COLO668 (cell line): ENCODE measurements at regions not wholly inside any gene's neighbourhood (a gene's known extent, or its start where the extent isn't known, plus 50 kb on each side); places are given as distances from the start of the nearest gene placed in this dataset.

Experiments used
- DNase-seq: peaks from one replicate; lab custom pipeline; 2025; ENCODE audit not compliant: unreplicated experiment; lab: John Stamatoyannopoulos, UW

GRCh38 chr3:178001670-178002101, 534.5 kb upstream of the KCNMB2 start:
- DNase-seq = no peak

GRCh38 chr3:178002113-178002512, 534.1 kb upstream of the KCNMB2 start:
- DNase-seq = no peak

DNA sequence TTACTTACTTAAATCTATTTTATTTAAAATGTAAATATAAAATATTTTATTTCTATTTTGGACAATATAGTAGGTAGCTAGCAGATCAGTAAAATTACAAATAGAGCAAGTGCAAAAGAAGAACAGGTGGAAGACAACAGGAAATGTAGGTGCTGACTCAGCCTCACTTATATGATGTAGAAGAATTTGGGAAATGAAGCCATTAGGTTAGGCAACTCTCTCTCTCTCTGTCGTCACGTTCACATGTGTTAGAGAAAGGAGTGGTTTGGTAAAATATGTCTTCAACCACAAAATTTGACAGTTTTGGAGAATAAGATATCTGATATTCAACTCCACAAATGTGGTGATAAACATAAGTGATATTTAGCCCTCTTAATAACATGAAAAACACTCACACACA, 532.5 kb upstream of the KCNMB2 start:
- DNase-seq = no peak

- DNase-seq = no peak
Measured at GRCh38 chr3:178005961-178006360, 530.3 kb upstream of the KCNMB2 start.

DNA sequence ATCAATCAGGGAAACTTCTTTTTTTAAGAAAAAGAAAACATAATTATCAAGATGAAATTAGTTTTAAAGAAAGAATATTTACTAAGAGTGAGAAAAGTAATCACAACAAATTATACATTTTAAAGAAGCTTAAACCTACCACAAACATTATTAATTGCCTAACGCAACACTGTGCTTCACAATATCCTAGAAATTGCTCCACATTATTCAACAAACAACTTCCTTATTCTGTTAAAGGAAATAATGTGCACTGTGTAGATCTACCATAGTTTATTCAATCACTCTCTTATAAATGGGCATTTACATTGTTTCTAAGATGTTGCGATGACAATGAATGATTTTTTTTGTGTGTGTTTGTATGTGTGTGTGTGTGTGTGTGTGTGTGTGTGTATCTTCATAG, 525.9 kb upstream of the KCNMB2 start:
- DNase-seq = no peak

DNA sequence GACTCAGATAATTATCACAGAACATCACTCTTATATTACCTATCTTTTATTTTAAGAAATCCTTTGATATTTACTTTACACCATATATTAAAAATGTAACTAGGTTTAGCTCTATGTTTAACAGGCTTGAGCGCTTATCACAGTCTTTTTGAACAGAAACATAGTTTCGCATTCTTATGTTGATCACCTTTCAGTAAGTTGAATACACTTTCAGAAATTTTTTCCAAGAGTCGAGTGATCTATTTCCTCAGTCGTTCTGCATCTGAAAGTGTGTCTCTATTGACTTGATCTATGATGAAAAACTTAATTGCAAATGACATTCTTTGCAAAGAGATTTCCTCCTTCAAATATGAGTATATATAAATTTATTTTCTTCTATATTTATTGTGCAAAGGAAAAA, 516.6 kb upstream of the KCNMB2 start:
- no peak for DNase-seq

- DNase-seq = no peak
Measured at GRCh38 chr3:178022599-178022998, 513.6 kb upstream of the KCNMB2 start.

DNA sequence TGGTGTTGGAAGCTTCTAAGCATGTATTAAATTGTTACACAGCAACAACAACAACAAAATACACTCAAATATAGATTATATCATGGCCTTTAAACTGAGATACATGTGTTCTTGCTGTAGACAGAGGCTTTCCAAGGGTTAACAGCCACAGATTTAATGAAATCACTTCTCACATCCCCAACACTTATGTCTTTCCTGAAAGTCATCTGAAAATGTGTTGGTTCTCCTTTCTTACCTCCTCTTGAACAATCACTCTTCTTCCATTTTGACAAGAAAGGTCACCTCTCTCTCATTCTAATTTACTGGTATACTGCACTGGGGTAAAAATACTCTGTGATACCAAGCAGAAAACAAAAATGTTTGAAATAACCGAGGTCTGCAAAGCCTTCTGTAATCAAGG, 507.3 kb upstream of the KCNMB2 start:
- no peak for DNase-seq

GRCh38 chr3:178036451-178037144, 499.6 kb upstream of the KCNMB2 start:
- DNase-seq = no peak

GRCh38 chr3:178041931-178042330, 494.3 kb upstream of the KCNMB2 start:
- DNase-seq = no peak

- no peak for DNase-seq
Measured at GRCh38 chr3:178042376-178042775, 493.9 kb upstream of the KCNMB2 start.

DNA sequence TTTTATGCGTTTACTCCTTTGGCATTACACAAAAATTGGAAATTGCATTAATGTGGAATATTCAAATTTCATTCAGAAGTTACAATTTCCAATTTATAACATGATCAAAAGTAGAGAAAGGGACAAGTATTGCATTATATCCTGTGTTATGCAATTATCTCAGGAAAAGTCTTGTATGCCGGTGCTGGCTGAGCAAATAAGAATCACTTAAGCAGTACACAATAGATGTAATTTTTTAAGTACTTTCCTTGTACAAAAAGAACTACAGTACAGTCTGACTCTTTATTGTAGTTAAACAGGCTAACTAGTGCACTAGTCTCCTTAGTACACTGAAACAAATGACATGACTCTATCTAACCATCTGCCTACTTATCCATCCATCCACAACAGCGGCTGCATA, 493.2 kb upstream of the KCNMB2 start:
- no peak for DNase-seq

DNA sequence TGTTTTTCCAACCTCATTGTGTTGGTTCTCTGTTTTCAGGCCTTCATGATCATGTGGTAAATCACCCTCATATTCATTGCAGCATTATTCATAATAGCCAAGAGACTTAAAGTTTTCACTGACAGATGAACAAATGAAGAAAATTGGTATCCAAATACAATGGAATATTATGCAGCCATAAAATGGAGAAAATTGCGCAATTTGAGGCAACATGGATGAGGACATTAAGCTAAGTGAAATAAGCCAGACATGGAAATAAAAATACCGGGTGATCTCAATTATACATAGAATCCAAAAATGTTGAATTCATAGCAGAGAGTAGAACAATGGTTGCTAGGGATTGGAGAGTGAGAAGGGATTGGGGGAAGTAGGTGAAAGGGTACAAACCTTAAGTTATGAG, 491.9 kb upstream of the KCNMB2 start:
- no peak for DNase-seq

DNA sequence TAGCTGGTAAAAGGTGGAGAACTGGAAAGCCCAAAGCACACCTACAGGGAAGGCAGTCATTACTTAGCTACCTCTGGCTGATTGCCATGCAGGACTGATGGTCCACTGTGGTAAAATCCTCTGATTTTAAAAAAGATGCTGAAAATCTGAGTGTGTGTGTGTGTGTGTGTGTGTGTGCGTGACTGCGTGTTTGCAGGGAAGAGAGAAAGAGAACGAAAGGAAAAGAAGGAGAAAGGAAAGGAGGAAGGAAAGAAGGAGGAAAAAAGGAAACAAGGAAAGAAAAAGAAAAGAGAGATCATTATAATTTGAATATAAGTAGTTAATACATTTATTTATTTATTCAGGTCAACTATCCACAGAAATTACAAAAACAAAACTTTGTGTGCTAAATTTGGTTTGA, 488.7 kb upstream of the KCNMB2 start:
- no peak for DNase-seq

DNA sequence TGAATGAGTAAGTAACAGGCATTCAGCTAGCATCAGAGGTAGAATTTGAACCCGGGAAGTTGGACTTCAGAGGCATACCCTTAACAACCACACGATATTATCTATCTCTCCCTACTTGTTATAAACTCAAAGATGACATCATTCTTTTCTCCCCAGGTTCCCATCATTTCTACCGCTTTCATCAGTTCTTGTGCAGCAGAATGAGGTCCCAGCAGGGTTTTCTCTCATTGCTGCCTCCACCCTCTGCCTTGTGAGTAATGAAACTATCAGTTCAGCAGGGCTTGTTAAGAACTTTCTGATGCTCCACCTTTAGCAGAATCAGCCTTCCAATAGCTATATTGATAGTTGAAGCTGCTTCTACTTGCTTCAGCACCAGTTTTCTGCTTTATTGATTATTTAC, 487.5 kb upstream of the KCNMB2 start:
- no peak for DNase-seq

- no peak for DNase-seq
Measured at GRCh38 chr3:178054471-178054870, 481.8 kb upstream of the KCNMB2 start.

- DNase-seq = no peak
Measured at GRCh38 chr3:178055939-178056338, 480.3 kb upstream of the KCNMB2 start.

DNA sequence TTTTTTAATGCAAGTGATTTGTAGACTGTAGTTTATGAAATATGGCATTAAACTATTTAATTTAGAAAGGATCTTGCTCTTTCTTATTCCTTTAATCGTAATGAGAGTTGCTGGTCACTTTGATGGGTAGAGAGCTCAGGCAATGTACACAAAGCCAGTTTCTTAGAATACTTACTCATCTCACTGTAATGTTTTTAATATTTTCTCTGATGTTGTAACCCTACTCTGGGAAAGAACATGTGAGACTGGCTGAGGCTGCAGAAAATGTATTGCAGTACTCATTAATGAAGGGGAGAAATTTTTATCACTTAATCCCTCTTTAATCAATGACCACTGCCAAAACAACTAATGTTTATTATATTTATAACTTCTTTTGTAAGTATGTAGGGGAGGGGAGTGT, 479.4 kb upstream of the KCNMB2 start:
- DNase-seq = no peak

DNA sequence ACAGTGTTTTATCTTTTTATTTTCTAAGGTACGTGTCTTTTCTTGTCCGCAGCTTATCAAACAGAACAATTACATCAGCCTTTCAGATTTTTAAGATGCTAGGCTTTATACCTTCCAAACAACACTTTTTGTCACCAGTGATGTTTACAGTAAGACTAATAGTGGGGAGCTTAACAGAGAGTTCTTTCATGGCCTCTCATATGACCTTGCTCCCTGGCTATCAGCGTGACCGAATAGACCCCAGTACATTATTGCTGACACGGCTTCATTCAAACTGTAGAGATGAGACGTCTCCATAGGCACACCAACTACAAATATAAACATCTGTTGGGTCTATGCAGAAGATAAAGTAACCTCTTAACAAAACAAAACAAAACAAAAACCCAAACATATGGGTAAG, 477.6 kb upstream of the KCNMB2 start:
- DNase-seq = no peak

DNA sequence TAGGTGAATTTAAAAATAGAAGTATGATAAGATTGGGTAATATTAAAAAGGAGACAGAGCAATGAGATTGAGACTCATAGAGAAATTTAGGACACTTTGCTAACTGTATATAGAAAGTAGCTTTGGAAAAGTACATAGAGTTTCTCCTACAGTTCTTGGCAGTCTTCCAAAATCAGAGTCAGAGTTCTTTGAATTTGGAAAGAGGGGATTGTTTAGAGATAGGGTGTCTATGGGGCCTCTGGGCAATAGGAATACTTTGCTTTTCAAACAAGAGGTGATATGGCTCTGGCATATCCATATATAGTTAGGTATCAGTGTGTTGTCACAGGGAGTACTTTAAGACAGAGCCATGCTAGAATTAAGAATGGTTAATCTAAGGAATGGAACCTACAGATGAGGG, 477.1 kb upstream of the KCNMB2 start:
- no peak for DNase-seq

DNA sequence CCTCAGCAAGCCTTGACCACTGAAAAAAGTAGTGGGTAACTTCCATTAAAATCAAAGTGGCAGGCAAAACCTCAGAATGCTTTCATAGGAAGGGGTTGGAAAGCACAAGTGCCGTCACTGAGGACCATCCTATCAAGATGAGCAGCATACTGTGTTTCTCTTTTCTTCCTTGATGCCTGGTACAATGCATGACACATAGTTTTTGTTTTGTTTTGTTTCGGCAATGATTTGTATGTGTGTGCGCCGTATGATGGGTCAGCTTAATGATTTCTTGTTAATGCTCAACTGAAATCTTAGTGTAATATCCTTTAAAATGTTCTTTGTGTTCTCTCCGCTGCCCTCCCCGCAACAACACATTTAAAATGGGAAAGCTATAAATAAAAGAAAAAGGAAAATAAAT, 476.4 kb upstream of the KCNMB2 start:
- DNase-seq = no peak

- no peak for DNase-seq
Measured at GRCh38 chr3:178060407-178060806, 475.8 kb upstream of the KCNMB2 start.

DNA sequence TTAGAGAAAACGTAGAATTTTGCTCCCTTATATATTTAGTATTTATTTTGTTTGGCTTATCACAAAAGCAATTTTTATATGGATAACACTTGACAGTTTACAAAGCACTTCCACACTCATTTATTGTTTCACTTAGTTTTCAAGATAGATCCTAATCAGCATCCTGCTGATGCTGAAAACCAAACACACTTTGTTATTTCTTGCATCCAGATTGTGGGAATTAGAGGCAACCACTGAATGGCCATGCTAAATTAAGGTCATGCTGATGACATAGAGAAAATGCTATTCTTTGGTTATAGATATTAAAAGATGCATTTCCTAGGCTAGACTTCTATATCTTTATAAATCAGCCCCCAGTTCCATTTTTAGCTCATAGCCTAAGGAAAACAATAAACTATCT, 474.1 kb upstream of the KCNMB2 start:
- DNase-seq = no peak

DNA sequence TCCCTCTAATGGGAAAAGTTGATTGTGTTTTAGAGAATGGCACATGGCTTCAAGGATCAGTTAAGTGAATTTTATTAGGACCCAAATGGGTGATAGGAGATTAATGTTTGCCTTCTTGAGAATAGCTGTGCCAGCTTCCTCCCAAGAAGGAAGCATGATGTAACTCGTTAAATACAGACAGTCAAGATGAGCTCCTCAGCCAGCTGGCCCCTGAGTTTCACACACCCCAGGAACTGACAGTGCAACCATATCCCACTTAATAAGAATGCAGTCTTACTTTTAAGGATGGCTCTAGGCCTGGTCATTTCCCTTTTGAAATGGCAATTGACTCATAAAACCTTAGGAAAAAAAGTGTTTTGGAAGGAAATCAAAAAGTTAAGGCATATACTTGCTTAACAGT, 472.8 kb upstream of the KCNMB2 start:
- no peak for DNase-seq
